ENCODE measurements at regions not wholly inside any gene's neighbourhood (a gene's known extent, or its start where the extent isn't known, plus 50 kb on each side); places are given as distances from the start of the nearest gene placed in this dataset.

GRCh38 chr4:96154676-96155075 lies 314.8 kb downstream of the PDHA2 start:
- TF ChIP-seq CTCF (IDR thresholded peaks at IDR 0.05 in 2 of 3, conservative IDR thresholded peaks at IDR 0.05 in 1 of 3; ENCODE audit: control insufficient read depth in 2 of 3, extremely low read depth in 1 of 3, insufficient read depth in 1 of 3, low read depth in 3 of 3, low read length in 3 of 3) (no peak), ZBTB4 (CRISPR knock-in tag; IDR thresholded peaks at IDR 0.05) (no peak), ZZZ3 (IDR thresholded peaks at IDR 0.05; ENCODE audit: control insufficient read depth, insufficient read length, low read depth) (no peak), NR2C2 (IDR thresholded peaks at IDR 0.05; ENCODE audit: borderline replicate concordance, control insufficient read depth, insufficient read length, low read depth) (no peak), SUPT20H (IDR thresholded peaks at IDR 0.05; ENCODE audit: borderline replicate concordance, control insufficient read depth, low read depth, low read length) (no peak), FOXK2 (IDR thresholded peaks at IDR 0.05) (no peak), CEBPB (IDR thresholded peaks at IDR 0.05; ENCODE audit: borderline replicate concordance in 1 of 2, low read depth in 2 of 2, low read length in 2 of 2) (no peak), ZNF622 (IDR thresholded peaks at IDR 0.05) (no peak), POLR2A (IDR thresholded peaks at IDR 0.05; ENCODE audit: low read depth, low read length) (no peak), EGR1 (IDR thresholded peaks at IDR 0.05; ENCODE audit: borderline replicate concordance in 1 of 2, low read depth in 2 of 2, low read length in 2 of 2) (no peak), STAT1 (conservative IDR thresholded peaks at IDR 0.05) (no peak), RAD51 (IDR thresholded peaks at IDR 0.05) (no peak), YY1 (IDR thresholded peaks at IDR 0.05; ENCODE audit: low read depth, low read length) (no peak), MYC (IDR thresholded peaks at IDR 0.05; ENCODE audit: insufficient read depth, insufficient read length, insufficient replicate concordance, low read length, severe bottlenecking) (no peak)

Measured in GM12878 (cell line).